ENCODE measurements at regions not wholly inside any gene's neighbourhood (a gene's known extent, or its start where the extent isn't known, plus 50 kb on each side); places are given as distances from the start of the nearest gene placed in this dataset.
"Not testable (repeated sequence)": the region's sequence is repeated elsewhere in the genome, so short reads cannot be mapped to it uniquely, and the experiment has no call there.

GRCh38 chr11:45382133-45382878 is 96.2 kb upstream of the SYT13 start:
- no peak for DNase-seq

DNA sequence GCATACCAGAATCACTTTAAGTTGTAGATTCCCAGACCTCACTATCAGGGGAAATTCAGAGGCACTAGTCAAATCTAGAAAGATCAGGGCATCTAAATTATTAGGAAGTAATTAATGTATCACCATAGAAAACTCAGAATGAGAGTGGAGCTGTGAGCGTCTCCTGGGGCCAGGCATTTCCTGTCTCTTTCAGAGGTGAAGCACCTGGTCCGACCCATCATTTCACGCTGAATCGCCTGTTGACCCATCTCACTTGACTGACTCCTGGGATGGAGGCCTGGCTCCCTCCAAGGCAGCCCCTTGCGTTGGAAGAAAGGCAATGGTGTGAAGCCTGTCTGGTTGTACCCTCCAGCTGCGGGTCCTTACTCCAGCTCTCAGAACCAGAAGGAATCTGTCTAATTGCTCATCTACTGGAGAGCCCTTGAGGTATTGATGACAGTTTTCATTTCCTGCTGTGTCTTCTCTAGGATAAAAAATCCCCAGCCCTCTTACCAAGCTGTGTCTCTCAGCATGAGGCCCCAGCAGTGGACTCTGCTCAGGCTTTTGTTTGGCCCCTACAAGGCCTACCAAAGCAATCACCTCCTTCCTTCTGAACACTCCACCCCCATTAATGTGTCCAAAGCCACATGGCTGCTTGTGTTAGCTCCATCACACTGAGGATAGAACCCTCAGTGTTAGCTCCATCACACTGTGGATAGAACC is 93.2 kb upstream of the SYT13 start:
- DNase-seq = no peak

DNA sequence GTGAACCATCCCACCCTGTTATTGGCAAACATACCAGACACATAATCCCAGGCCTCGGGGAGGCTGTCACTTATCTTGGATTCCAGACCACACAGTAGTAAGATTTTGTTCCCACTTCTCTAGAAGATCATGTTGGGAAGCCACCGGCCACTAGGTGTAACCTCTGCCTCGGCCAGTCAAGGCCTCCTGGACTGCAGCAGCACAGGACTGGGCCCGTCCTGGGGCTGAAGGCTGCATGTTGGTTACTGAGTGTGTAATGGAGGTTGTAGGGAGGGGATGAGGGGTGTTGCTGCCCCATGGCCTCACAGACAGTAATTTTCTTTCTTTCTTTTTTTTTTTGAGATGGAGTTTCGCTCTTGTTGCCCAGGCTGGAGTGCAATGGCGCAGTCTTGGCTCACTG is 92.4 kb upstream of the SYT13 start:
- DNase-seq = no peak

DNA sequence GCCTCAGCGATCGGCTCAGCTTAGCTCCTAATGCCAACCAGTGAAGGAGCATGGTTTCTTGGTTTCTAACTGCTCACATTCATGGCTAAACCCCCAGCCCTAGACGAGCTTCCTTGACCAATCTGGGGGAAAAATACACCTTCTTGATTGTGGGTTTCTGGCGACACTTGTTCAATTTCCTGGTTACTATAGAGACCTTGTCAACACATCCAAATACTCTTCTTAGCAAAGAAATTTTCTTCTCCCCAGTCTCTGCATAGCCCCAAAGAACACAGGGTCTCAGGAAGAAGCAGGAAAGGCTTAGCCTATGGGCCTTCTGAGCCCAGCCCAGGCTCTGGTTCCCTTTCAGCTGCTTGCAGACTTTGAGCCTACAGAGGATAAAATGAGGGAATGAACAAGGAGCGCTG is 88.5 kb upstream of the SYT13 start:
- no peak for DNase-seq

GRCh38 chr11:45374130-45374529 is 88.0 kb upstream of the SYT13 start:
- no peak for DNase-seq

- no peak for DNase-seq
Observed at GRCh38 chr11:45373506-45374035, 87.4 kb upstream of the SYT13 start.

GRCh38 chr11:45372414-45372813 is 86.3 kb upstream of the SYT13 start:
- DNase-seq = not testable (repeated sequence)

DNA sequence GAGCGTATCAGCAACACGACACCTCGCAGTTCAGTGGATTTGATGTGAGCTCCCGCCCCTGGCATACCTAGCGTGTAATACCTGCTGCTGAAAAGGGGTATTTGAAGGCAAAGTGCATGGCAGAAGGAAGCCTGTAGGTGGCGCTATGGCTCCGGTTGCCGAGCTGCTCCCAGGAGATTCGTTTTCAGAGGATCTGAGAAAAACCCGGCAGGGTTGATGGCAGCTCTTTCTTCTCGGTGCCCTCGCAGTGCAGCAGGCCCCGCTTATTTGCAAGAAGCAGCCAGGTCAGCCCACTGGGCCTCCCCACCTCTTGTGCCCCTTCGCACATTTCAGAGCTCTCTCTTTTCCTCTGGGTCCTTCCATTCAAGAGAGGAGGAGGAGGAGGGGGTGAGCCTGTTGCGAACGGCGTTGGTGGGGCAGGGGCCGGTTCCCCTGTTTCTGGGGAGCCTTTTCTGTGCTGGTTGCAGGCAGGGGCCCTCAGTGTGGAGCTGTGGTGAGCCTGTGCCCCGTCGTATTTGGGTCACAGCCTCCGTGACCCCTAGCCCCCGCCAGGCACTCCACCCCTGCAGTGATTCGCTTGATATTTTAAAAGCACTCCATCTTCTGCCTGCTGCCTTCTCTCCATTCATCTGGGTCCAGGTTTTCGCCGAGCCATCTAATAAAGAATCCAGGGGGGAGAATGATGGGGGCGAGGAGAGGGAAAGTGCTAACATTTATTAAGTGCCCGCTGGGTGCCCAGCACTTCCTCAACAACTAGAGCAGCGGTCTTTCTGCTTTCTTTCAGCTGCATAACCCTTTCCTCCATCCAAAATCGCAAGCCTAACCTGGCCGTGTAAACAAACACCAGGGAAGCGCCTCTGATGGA is 85.3 kb upstream of the SYT13 start:
- DNase-seq = peak; percentile 95

DNA sequence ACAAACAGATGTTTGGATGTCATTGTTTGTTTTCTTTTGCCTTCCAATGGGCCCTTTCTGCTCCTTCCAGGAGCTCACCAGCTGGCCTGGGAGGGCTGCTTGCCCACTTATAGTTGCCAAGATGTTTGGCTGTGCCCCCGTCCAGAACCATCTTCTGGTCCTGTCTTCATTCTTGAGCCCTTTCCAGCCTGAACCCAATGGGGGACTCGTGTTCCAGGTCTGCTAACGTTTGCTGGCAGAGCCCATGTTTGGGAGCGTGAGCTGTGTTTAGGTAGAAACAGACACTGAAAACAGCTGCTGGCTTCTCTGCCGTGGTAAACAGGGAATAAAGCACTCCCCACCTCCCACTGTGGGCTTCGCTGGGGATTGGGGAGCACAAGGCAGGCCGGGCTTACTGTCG is 83.2 kb upstream of the SYT13 start:
- DNase-seq = no peak

DNA sequence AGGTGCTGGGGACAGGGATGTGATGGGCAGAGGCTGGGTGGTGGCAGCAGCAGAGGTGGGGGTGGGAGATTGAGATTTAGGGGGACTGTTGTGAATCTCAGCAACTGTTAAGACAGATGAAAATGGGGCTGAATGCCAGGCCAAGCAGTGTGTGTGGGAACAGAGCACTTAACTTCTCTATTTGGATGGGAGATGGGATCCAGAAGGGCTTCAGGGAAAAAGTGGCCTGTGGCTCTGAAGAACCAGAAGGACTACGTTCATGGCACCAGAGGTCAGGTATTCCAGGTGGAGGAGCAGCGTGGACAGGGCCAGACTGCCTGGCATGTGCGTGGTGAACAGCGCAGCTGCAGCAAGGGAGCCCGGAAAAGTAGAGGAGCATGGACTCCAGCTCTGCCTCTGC is 82.6 kb upstream of the SYT13 start:
- no peak for DNase-seq

DNA sequence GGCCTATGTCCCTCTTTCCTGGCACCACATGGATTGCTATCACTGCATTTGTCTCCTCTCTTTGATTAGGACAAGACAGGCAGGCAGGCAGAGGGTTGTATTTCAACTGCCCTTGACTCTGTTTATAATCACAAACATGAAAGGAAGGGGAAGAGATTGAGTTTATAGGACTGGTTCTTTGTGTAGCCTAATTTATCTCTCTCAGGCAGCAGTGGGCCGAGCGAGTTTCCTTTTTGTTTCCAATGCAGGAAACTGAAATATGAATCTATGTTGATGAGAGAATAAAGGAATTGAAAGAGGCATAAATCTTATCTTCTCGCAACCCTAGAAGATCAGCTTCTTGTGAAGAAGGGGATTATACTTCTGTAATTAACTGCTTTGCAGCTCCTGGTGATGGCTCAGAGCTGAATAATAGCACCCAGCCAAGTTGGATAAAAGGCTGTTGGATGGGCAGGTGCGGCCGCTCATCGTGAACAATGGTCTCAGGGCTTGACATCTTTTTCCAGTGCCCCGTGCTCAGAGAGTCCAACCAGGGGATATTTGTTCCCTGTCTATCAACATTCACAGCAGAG is 80.6 kb upstream of the SYT13 start:
- peak; percentile 24 for DNase-seq

DNA sequence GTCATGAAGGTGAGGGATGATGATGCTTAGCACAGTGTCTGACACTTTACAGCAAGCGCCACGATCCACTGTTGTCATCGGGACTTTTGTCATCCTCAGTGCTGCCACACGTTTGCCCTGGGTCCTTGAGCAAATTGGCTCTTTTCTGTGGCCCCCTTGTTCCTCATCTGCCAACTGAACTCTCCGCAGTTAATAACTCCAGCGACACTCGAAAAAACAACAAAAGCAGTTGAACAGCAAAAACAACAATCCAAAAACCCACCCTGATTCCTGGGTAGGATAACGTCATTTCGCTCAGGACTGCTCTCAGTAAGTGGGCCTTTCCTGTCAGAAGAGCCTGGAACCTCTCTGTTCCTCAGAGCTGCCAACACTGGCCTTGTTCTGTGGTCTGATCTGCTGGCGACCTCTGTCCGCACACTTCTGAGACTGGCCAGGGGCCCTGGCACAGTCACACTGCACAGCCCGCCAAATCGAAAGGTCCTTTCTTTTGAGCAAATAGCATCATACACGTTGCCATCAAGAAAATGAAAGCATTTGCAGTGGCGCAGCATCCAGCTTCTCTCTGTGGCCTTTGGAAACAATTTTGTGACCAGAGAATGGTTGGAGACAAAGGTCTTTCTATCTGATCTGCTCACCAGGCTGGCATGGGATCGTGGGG is 79.9 kb upstream of the SYT13 start:
- no peak for DNase-seq

DNA sequence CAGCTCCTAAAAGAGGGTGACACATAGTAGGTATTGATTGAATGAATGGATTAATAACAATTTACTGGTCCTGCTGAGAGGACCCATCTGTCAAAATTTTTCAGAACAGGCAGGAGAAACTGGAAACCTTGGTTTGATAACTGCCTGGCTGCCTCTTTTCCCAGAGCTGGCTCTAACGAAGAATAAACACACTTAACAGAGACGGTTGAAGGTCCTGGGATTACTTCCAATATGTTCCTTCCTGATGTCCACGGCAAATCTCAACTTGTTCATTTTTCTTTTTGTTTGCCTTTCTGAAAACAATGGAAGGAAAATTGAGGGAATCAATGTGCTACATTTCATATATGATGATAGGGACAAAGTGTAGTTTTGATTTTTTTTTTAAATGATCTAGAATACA is 76.5 kb upstream of the SYT13 start:
- DNase-seq = no peak

DNA sequence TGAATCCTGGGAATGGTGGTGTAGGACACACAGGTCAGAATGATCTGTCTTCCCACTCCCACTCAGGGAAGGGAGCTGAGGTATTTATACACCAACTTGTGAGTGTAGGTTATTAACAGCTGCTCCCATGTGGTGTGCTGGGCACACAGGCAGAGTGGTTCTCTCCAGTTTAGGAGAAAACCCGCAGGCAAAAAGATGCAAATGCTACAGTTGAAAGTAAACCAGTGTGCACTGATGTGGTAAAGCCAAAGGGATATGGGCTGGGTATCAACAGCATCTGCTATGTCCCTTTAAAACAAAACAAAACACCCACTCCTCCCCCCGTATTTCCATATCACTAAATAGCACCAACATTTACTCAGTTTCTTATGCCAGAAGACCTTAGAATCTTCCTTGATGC is 75.4 kb upstream of the SYT13 start:
- no peak for DNase-seq

DNA sequence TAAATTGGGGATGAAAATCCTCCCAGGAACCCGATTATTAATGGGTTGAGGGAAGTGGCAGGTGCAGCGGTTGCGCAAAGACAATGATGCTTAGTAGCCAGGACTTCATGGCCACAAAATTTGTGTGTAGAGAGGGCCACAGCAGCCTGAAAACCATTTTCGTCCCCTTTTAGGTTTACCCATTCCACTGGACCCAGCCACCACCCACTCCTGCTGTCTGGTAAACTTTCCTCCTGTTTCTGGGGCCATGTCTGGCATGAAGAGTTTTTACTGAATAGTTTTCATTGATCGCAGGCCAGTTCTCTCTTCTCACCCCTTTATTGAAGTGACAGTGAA is 69.5 kb upstream of the SYT13 start:
- DNase-seq = no peak

GRCh38 chr11:45354976-45355705 is 69.0 kb upstream of the SYT13 start:
- peak; percentile 99 for DNase-seq

DNA sequence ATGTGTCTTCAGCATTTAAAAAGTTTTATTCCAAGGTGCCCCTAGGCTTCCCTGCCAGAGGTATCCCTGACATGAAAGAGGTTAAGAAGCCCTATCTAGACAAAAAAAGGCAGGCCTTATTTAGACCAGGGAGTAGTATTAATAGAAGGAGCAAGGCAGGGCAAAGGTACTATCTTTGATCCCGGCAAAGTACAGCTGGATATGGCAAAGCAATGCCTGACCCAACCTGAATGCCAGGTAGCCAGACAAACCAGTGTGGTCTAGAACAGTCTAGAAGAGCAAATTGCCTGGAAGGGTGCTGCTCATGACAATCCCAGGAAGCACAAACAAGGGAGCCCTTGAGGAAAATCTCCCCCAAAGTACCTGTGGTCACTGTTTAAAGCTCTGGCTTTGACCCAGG is 62.6 kb upstream of the SYT13 start:
- DNase-seq = no peak

- peak; percentile 83 for DNase-seq
Observed at GRCh38 chr11:45347348-45348082, 61.4 kb upstream of the SYT13 start.

GRCh38 chr11:45345491-45345890 is 59.4 kb upstream of the SYT13 start:
- no peak for DNase-seq

DNA sequence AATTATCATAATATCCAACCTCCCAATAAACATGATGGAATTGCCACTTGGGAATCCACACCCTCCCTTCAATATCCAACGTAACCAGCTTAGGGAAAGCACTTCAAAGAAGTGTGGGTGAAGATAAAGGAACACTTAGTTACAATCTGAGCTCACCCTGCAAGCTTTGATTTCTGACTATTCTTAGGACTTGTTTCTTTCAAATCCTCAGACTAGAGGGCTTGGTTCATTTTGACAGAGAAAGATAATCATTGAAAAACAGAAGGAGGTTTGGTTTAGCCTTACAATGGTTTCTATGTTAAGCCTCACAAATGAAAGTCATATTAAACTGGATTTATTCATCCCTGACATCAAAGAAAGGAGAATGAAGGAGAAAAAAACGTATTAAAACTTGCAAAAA is 57.9 kb upstream of the SYT13 start:
- DNase-seq = no peak

DNA sequence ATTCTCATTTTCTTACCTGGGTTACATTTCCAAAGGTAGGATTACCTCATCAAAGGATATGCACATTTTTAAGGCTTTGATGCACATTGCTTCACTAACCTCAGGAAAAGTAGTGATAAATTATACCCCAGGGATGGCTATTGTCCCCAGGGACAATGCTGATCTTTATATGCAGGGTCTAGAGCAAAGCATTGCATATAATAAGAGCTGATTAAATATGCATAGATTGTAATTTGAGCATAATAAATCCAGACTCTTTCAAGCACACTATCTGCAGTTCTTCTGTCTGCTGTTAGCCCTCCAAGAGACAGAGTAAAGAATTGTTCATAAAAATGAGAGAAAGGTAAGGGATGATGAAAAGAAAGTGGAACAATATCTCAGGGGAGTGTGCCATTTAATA is 57.3 kb upstream of the SYT13 start:
- DNase-seq = no peak

Data from eye (tissue), 1 donor.